ENCODE measurements at regions not wholly inside any gene's neighbourhood (a gene's known extent, or its start where the extent isn't known, plus 50 kb on each side); places are given as distances from the start of the nearest gene placed in this dataset.

DNA sequence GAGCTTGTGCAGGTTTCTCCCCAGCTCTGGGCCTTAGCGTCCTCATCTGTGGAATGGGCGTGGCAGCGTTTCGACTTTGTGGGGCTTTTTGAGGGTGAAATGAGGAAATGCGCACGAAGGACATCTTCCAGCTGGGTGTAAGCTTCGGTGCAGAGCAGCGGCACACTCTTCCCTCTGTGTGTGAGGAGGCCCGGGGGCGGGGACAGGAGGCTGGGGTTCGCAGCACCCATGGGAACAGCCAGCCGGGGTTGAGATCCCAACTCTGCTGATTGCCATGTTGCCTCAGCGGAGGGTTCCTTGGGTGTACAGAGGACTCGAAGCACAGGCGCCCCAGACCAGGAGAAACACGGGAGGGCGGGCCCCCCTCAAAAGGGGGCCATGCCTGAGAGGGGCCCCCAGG is 265.6 kb downstream of the NSG2 start:
- DNase-seq (ENCODE audit: low read depth): no peak

DNA sequence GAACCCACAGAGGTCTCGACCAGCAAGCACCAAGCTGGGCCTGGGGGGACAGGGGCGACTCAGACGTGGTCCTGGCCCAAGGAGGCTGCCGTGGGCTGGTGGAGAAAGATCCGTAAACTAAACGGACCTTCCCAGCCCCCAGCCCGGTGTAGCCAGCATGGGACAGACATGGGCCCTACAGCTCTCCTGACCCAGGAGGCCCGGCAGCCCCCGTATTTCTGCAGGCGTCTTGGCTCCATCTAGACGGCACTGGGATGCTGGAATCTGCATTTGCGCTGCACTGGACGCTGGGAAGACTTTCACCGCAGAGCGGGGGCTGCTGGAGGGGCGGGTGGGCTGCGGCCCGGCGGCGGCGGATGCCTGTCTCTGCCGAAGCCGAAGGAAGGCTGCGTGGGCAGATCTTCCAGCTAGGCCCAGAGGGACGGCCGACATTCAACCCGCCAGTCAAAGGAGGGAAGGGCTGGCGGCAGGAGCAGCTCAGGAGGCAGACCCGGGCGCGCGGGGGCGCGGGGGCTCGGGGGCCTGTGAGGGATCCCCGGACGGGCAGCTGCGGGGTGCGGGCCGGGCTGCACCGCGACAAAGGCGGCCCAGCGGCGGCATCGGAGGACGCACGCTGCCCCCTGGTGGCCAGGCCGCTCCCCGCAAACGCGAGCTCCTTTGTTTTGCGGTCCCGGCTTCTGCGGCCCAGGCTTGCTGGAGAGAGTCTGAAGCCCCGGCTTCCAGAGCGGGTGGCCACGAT is 266.2 kb downstream of the NSG2 start:
- DNase-seq (ENCODE audit: low read depth): peak; percentile 42

DNA sequence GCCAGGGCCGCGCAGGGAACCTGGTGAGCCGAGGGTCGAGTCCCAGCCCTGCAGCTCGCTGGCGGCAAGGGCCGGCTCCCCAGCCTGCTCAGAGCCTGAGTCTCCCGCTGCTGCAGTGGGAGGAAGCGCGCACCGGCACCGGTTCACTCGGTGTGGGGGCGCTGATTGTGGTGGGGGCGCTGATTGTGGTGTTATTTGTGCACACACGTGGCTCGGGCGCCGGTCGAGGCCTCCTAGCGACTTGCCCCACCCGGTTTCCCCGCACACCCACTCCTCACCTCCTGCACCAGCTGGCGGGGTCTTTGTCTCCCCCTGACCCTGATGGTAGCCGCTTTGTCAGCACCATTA is 266.7 kb downstream of the NSG2 start:
- DNase-seq (ENCODE audit: low read depth): no peak

DNA sequence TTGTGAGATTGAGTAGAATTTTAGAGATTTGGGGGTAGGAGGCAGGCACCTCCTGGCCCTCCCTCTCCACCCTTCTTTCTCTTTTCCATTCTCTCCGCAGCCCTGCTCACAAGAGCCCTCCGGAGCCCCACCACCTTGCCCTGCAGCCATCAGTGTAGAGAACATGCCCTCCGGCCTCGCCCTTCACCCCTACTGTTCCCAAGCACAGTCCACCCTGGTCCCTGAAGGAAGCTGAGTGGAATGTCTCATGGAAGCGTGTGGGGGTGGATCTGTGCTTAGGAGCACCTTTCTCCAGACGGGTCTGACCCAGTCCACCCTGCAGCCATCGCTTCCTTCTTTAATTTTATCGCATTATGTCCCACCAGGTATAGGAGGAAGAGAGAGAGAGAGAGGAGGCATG is 267.1 kb downstream of the NSG2 start:
- no peak for DNase-seq (ENCODE audit: low read depth)

DNA sequence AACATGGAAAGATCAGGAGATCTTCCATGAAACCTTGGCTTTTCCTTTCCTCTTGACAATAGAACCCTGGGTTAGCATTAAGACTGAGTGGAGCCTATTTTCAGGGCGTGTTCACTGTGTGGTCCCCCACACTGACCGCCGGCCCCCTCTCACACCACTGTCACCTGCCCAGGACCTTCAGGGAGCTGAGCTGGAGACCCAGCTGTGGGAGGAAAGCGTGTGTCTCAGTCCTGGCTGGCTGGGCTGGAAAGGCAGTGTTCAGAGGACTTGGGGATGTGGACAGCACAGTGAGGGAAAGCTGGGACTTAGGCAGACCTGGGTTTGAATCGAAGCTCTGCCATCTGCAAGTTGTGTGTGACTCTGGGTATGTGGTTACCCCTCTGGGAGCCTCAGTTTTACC is 268.1 kb downstream of the NSG2 start:
- no peak for DNase-seq (ENCODE audit: low read depth)

DNA sequence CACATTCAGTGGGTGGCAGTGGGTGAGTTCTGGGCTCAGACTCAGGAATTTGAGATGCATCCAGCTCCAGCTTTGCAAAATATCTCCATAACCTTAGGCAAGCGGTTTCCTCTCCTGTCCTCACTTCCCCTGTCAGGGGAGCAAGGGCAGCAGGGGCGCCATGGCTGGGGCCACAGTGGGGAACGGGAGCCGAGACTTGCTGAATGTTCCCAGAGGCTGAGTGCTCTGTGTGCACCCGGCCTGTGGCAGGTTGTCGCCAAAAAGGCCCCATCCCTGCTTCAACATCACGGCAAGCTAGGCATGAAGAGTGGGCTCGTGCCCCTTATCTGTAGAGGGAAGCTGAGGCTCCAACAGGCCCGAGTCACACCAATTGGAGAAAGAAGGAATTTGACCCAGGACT is 268.8 kb downstream of the NSG2 start:
- DNase-seq (ENCODE audit: low read depth): no peak

DNA sequence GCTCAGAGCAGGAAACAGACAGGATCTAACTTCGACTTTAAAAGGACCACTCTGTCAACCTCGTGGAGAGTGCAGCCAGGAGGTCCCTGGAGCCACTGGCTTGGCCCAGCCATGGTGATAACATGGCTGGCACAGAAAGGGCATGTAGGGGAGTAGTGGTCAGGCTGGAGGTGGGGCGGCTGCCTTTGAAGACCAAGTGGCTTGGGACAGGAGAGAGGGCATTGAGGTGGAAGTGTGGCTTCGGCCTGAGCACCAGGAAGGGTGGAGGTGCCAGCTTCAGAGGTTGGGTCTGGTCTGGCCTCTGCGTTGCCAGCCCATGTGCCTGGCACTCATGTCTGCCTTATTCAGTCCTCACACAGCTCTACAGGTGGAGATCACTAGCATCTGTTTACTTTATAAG is 270.0 kb downstream of the NSG2 start:
- DNase-seq (ENCODE audit: low read depth): no peak

DNA sequence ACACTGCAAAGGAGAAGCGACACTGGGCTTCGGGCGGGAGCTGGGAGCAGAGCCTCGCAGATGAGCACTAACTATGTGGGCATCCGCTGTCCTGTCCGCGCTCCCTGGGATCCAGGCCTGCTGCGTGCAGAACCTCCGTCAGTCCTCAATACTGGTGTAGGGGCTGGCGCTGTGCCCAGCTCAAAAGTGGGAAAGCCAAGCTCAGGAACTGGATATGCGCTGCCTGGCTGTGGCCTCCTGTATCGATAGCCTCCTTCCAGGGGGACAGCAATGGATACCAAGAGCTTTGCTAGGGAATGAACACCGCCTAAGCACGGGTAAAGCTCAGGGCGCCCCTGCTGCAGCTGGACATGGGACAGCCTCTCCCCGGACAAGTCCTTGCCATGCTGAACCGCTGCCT is 270.4 kb downstream of the NSG2 start:
- DNase-seq (ENCODE audit: low read depth): no peak

DNA sequence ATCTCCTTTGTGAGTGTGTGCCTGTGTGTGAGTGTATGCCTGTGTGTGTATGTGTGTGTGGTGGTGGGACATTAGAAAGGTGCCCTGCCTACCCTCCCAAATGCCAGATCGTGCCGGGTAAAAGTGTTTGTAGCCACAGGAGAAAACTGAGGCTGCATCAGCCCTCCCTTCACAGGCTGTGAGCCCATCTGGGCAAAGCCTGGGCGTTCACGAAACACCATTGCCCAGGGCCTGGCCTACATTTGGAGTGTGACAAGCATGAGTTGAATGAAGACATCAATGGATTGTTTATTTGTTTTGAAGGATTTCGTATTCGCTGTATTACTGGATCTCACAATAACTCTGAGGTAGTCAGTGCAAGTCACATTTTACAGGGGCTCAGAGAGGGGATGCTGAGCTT is 270.8 kb downstream of the NSG2 start:
- DNase-seq (ENCODE audit: low read depth): no peak

DNA sequence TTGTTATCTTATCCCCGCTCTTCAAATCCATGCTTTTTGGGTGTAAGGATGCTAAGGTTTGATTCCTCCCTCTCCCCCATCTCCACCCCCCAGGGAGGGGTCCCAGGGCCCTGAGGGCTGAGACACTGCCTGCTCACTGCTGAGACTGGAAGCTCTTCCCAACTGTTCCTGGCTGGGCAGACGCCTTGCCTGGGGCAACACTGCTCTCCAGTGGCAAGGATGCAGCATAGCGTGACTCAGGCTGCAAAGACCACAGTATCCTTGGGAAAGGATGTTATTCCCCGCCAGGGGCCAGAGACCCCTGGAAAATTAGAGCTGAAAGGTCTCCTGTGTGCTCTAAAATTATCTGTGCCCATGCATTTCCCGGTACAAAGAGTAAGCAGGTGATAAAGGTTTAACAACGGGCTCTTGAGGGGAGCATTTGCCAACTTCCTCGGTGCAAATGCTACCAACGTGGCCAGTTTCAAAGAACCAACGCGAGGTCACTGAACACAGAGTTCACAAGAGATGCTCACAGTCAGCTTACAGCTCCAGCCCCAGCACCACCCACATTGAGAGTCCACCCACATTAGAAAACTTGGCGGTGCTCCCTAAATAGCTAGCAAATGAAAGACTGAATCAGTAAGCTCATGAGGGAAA is 271.9 kb downstream of the NSG2 start:
- DNase-seq (ENCODE audit: low read depth): no peak

DNA sequence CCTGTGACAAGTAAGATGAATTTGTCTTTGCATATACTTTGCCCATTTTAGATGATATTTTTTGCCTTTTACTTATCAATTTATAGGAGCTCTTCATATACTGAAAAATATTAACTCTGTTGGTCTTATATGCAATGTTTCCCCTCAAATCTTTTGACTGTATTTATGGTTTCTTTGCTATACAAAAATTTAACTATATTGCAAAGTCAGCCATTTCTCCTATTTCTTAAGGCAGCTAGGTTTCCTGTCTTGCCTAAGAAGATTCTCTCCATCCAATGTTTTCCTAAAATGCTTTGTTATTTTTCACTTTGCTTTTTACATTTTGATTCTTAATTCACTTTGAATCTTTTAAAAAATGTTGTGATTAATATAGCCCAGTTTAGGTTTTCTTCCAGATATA is 273.1 kb downstream of the NSG2 start:
- DNase-seq (ENCODE audit: low read depth): no peak

DNA sequence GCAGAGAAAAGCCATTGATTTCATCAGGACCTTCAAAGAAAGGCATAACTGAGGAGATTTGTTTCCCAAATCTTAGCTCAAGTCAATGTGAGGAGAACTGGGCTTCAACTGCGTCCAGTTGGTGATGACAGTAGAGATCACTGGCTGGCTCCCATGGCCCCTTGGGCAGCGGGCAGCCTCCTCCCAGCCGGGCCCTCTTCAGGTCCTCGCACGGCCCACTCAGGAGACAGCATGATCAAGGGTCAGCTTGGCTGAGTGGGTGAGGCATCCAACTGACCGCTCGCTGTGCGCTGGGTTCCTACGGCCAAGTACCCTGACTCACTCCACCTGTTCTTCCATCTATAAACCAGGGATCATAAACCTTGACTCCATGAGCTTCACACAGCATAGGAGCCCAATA is 274.0 kb downstream of the NSG2 start:
- no peak for DNase-seq (ENCODE audit: low read depth)

DNA sequence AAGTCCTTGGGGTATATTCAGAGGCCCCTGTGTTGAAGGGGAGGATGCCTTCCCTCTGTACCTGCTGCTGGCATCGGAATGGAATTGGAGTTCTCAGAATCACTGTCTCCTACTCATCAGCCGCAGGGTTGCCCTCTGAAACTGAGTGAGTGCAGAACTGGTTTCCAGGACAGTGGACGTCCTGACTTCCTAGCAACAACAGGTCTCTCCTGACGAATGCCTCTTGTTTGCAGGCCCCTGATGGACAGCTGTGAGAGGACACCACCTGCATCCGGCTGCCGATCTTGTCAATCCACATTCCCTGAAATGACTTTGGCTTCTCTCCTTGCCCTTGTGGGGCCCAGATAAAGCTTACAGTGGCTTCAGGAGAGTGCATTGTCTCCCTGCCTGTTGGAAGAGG is 274.5 kb downstream of the NSG2 start:
- no peak for DNase-seq (ENCODE audit: low read depth)

DNA sequence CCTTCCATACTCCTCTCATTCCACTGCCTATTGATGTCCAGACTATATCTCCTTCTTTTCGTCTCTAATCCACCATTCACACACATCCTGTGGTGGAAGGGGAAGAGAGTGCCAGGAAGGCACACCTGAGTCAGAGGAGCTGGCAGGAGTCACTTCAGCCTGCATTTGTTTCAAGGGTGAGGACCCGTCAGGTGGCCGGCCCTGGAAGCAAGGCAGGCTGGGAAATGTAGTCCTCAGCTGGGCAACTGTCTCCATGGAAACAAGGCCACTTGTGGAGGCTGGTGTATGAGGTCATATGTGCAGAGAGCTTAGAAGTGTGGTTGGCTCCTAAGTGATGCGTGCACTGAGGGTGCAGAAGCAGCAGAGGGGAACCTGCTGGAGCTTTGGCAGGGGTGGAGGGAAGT is 278.4 kb downstream of the NSG2 start:
- no peak for DNase-seq (ENCODE audit: low read depth)

DNA sequence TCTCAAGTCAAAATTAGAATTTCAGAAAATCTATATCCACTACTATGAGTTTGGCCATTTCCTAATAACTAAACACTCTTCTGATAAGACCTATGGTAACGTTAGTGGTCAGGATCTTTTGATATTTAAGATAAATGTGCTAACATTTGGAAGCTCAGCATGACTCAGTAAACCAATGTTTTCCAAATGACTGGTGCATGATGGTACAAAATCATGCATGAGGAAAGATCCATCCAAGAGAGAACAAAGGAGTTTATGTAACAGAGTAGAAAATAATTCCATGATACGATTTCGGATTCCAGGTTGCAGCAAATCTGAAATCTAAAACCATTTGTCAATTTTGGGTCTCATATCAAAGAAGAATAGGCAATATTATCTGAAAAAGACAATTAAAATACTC is 279.2 kb downstream of the NSG2 start:
- DNase-seq (ENCODE audit: low read depth): no peak

DNA sequence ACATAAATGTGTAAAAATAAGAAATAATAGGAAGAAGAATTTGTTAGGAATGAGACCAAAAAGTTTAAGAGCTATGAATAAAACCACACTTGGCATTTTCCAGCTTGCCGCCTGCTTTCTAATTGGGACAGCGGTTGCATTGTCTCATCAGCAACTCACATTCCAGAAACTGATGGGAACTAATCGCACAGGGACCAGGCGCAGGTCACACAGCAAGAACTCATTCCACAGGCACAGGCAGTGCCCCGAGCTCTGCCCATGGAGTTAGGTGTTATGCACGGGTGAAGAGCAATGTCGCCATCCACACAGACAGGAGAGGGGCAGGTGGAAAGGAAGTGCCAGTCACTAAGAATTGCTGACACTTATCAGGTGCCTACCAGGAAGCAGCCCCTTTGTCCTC is 279.9 kb downstream of the NSG2 start:
- DNase-seq (ENCODE audit: low read depth): no peak

DNA sequence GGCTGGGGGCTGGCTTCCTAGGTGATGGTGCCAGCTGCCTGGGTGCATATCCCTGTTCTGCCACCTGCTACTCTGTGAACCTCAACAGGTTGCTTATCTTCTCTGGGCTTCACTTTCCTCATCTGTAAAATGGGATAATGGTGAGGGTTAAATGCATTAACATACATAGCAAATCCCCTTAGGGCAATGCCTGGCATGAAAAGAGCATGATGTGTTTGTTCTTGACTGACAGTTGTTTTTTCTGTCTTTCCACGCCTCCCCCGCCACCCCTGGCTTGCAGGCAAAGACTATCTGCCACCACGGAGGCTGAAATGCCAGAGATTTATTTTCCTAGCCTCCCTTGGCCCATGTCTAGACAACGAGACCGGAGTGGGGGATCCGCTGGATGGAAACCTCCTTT is 280.5 kb downstream of the NSG2 start:
- no peak for DNase-seq (ENCODE audit: low read depth)

DNA sequence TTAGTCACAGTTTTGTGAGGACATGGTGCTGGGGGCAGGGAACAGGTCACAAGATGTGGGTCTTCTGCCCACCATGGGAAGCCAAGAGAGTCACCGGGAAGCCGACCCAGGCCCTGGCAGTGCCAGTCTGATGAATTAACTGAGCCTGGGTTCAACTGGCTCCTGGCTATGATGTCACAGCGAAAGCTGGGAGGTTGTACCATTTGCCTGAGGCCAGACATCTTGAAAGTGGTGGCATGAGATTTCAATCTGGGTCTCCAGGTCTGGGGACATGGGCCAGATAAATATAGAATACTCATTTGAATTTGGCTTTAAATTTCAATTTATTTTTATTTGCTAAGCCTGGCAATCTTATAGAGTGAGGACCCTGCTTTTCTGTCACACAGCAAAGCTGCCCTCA is 280.9 kb downstream of the NSG2 start:
- no peak for DNase-seq (ENCODE audit: low read depth)

DNA sequence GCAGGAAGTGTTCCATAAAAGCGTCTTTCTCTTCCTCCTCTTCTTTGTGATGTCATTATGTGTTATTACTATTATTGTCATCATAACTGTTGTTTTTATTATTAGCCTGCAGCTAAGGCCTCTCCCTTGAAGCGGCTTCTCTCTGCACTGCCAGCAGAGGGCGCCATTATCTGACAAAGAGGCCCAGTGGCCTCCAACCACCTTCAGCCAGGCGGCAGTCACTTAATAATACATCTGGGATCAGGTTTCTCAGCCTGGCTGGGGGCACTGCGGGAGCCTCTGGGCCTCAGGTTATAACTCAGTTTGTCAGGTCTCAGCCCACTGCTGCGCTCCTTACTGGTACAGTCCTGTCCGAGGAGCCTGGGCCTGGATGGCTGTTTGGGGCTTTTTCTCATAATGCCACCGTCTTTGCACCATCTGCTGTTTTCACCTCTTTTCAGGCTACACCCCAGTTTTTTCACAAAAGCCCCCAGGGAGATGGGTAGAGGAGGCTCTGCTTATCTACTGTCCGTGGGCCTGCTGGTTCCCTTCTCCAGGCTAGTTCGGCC is 281.9 kb downstream of the NSG2 start:
- no peak for DNase-seq (ENCODE audit: low read depth)

DNA sequence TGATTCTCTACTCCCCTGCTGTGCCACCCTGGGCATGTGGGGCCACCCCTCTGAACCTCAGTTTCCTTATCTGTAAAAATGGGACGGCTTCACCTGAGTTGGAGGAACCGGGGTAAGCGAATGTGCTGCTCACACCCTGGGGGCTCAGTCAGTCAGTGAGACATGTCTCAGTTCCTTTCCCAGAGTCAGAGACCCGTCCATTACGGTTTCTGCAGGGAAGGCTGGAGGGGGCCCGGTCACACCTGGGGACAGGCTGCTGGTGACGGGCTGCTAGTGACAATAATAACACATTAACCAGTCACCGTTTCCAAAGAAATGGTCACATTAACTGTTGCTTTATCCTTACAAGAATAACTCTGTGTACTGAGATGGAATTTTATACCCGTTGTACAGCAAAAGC is 282.4 kb downstream of the NSG2 start:
- DNase-seq (ENCODE audit: low read depth): no peak

DNA sequence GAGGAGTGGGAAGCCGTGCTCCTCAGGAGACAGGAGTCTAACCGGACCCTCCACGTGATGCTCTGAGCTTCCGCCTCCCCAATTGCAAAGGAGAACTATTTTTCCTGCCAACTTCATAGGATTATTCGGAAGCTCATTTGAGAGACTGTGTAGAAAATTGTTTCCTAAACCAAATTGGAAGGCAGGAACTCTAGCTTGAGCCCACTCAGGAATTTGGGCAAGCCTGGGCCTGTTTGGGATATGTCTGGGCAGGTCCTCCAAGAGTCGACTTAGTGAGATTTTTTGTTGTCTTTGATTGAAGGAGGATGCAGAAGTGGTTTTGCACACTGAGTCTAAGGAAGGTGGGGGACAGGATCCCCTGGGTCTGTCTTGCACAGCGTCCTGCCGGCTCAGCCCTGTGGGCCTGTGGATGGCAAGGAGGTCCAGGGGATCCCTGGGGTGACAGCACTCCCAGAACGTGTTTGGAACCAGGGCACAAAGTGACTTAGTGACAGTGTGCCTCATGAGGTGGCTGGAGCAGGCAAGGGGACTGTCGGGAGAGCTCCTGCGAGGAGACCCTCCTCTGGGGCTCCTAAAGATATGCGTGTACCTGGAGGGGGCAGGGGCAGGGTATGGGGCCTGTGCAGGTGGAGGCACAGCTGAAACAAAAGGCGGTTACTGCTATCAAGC is 283.3 kb downstream of the NSG2 start:
- DNase-seq (ENCODE audit: low read depth): no peak

DNA sequence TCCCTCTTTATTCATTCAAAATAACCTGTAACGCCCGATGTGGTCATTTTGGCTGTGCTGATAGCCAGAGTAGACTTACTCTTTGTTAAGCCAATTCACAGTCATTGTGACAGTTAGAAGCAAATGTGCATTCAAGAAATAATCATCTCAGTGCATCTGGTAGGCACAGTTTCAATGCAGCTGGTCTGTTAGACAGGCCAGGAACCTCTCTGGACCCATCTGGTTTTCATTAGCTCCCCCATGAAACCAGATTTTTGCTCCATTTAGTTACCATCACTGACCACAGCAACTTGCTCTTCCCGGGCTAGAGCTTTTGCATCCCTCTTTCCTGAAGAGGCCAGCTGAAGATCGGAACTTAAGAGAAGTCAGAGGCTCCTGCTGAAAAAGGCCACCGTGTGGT is 284.2 kb downstream of the NSG2 start:
- DNase-seq (ENCODE audit: low read depth): no peak

DNA sequence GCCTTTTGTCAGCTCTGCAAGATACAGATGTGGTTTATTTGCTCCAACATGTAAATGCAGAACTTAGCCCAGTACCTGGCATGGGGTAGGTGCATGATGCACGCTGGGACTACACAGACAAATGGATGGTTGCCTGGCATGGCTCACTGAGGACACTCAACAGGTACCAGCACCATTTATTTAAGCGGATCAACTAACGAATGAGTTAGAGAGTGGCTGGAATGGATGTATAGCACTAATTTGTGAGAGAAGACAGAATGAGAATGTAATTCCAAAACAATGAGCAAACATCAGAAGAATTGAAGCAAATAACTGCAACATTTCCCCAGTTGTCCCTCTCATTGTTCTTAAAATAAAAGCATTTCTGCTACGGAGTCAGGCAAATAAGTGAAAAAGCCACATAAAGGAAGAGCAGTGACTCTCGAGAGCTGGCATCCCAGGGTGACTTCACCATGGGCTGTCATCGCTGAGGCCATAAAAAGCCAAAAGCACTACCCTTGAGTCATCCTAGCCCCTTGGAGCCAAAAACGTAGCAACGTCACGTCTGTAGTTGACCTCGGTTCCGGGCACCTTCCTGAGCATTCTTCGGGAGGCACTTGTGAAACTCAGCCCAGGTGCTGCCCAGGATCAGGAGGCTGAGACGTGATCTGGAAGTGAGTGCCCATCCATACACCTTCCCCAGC is 290.3 kb downstream of the NSG2 start:
- DNase-seq (ENCODE audit: low read depth): no peak

Measured in stimulated activated CD8-positive, alpha-beta memory T cell treated with anti-CD3 and anti-CD28 coated beads, Interleukin-4, amount 100 ng/mL, for 24 hours (primary cell).